ENCODE measurements at regions not wholly inside any gene's neighbourhood (a gene's known extent, or its start where the extent isn't known, plus 50 kb on each side); places are given as distances from the start of the nearest gene placed in this dataset.

GRCh38 chr3:177893331-177893730 is 642.9 kb upstream of the KCNMB2 start:
- TF ChIP-seq CTCF (conservative IDR thresholded peaks at IDR 0.05) (no peak), EZH2 (IDR thresholded peaks at IDR 0.05; ENCODE audit: low read depth) (no peak)

Measured in PC-9 (cell line).